ENCODE measurements at regions not wholly inside any gene's neighbourhood (a gene's known extent, or its start where the extent isn't known, plus 50 kb on each side); places are given as distances from the start of the nearest gene placed in this dataset.

GRCh38 chr2:155021618-155022017, 323.1 kb downstream of the KCNJ3 start:
- ChIA-PET CTCF (no interaction called here), POLR2A (no interaction called here)
- no peak overlapping the region for H3K27ac Mint-ChIP-seq
- H3K36me3 ChIP-seq (replicated peaks in 1 of 2; ENCODE audit: control extremely low read depth in 1 of 2, control insufficient read depth in 1 of 2, extremely low read depth in 1 of 2, insufficient read depth in 2 of 2, low read length in 1 of 2): no peaks in the 10 kb centered on the region
- intact Hi-C loops (cut with micrococcal nuclease): no loop called here
- no peak overlapping the region for H3K4me3 ChIP-seq (ENCODE audit: control extremely low read depth in 1 of 5, extremely low read depth in 1 of 5, insufficient read depth in 1 of 5, low read depth in 2 of 5, low read length in 4 of 5)
- no peak overlapping the region for H3K27ac ChIP-seq (ENCODE audit: low read length in 2 of 2)
- no peak for TF ChIP-seq CTCF (IDR thresholded peaks at IDR 0.05)
- no peak for TF ChIP-seq EZH2 (IDR thresholded peaks at IDR 0.05; ENCODE audit: borderline replicate concordance, insufficient read depth, low read depth, low read length, poor library complexity, severe bottlenecking)
- no peaks in the 10 kb centered on the region for H3K9me3 ChIP-seq (ENCODE audit: control extremely low read depth in 1 of 3, control insufficient read depth in 2 of 3, insufficient read depth in 1 of 3, low read length in 2 of 3)
- no peak overlapping the region for H3K9ac ChIP-seq (ENCODE audit: low read length)
- H2AFZ ChIP-seq (ENCODE audit: insufficient read depth, low read depth, low read length, poor library complexity, severe bottlenecking): no peak overlapping the region
- no peaks in the 10 kb centered on the region for H3K27me3 ChIP-seq (replicated peaks in 1 of 4; ENCODE audit: control extremely low read depth in 1 of 4, control insufficient read depth in 3 of 4, insufficient read depth in 4 of 4, low read length in 3 of 4)
- H3K9me3 Mint-ChIP-seq (ENCODE audit: insufficient read depth): no peaks in the 10 kb centered on the region
- no peak for DNase-seq
- H3K4me1 ChIP-seq (ENCODE audit: control insufficient read depth in 2 of 2, insufficient read depth in 2 of 2, low read length in 2 of 2): no peaks in the 10 kb centered on the region
- H3K4me2 ChIP-seq (replicated peaks; ENCODE audit: low read depth, low read length, poor library complexity, severe bottlenecking): no peak overlapping the region
- no peak for ATAC-seq (ENCODE audit: low read depth)
- no peak overlapping the region for H3K4me3 Mint-ChIP-seq
- no peaks in the 10 kb centered on the region for H4K20me1 ChIP-seq (ENCODE audit: control insufficient read depth, insufficient read depth, low read length, poor library complexity, severe bottlenecking)
- H3K4me1 Mint-ChIP-seq: no peaks in the 10 kb centered on the region
- no CpG with 5 or more reads among the region's 1 CpG for WGBS (ENCODE audit: insufficient coverage)
- no peaks in the 10 kb centered on the region for H3K79me2 ChIP-seq (ENCODE audit: control insufficient read depth, insufficient read depth, low read length)
- no peaks in the 10 kb centered on the region for H3K27me3 Mint-ChIP-seq

DNA sequence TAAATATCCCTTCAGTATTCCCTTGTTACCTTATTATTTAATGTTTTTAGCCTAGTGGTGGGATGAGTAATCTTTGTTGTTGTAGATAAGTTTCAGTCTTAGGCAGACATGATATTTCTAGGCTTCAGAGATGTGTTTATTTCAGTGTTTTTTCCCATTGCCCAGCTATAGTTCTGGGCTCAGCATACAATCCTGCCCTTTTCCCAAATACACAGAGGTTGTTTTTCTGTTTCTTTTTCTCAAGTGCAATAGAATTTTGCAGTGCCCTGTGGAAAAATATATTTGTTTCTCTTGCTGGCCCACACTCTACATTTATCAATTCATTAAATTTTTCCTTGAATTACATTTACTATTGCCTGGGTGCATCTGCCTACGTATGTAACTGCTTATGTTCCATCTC, 321.8 kb downstream of the KCNJ3 start:
- ATAC-seq (ENCODE audit: low read depth) (no peak), DNase-seq (no peak)
- H3K4me3 Mint-ChIP-seq: no peak overlapping the region
- Histone ChIP-seq H3K36me3 (replicated peaks in 1 of 2; ENCODE audit: control extremely low read depth in 1 of 2, control insufficient read depth in 1 of 2, extremely low read depth in 1 of 2, insufficient read depth in 2 of 2, low read length in 1 of 2) (no peaks in the 10 kb centered on the region), H3K9me3 (ENCODE audit: control extremely low read depth in 1 of 3, control insufficient read depth in 2 of 3, insufficient read depth in 1 of 3, low read length in 2 of 3) (no peaks in the 10 kb centered on the region), H3K9ac (ENCODE audit: low read length) (no peak overlapping the region), H2AFZ (ENCODE audit: insufficient read depth, low read depth, low read length, poor library complexity, severe bottlenecking) (no peak overlapping the region), H3K4me2 (replicated peaks; ENCODE audit: low read depth, low read length, poor library complexity, severe bottlenecking) (no peak overlapping the region), H3K27ac (ENCODE audit: low read length in 2 of 2) (no peak overlapping the region), H4K20me1 (ENCODE audit: control insufficient read depth, insufficient read depth, low read length, poor library complexity, severe bottlenecking) (no peaks in the 10 kb centered on the region), H3K4me1 (ENCODE audit: control insufficient read depth in 2 of 2, insufficient read depth in 2 of 2, low read length in 2 of 2) (no peaks in the 10 kb centered on the region), H3K27me3 (replicated peaks in 1 of 4; ENCODE audit: control extremely low read depth in 1 of 4, control insufficient read depth in 3 of 4, insufficient read depth in 4 of 4, low read length in 3 of 4) (no peaks in the 10 kb centered on the region), H3K4me3 (ENCODE audit: control extremely low read depth in 1 of 5, extremely low read depth in 1 of 5, insufficient read depth in 1 of 5, low read depth in 2 of 5, low read length in 4 of 5) (no peak overlapping the region), H3K79me2 (ENCODE audit: control insufficient read depth, insufficient read depth, low read length) (no peaks in the 10 kb centered on the region)
- ChIA-PET POLR2A (no interaction called here), CTCF (no interaction called here)
- intact Hi-C loops (cut with micrococcal nuclease): no loop called here
- H3K4me1 Mint-ChIP-seq: no peaks in the 10 kb centered on the region
- H3K9me3 Mint-ChIP-seq (ENCODE audit: insufficient read depth): no peaks in the 10 kb centered on the region
- no peak overlapping the region for H3K27ac Mint-ChIP-seq
- no CpG with 5 or more reads among the region's 1 CpG for WGBS (ENCODE audit: insufficient coverage)
- no peak for TF ChIP-seq CTCF (IDR thresholded peaks at IDR 0.05)
- no peaks in the 10 kb centered on the region for H3K27me3 Mint-ChIP-seq

Data from B cell (primary cell).